ENCODE measurements at regions not wholly inside any gene's neighbourhood (a gene's known extent, or its start where the extent isn't known, plus 50 kb on each side); places are given as distances from the start of the nearest gene placed in this dataset.
"Not testable (repeated sequence)": the region's sequence is repeated elsewhere in the genome, so short reads cannot be mapped to it uniquely, and the experiment has no call there.

GRCh38 chr17:72381597-72382397 lies 261.0 kb downstream of the SOX9 start:
- Histone ChIP-seq H3K9me3 (no peaks in the 10 kb centered on the region), H3K4me3 (no peak overlapping the region), H3K36me3 (no peaks in the 10 kb centered on the region), H3K27me3 (no peaks in the 10 kb centered on the region), H3K27ac (no peak overlapping the region), H3K4me1 (peaks cover 9% of the 10 kb centered on the region)
- intact Hi-C loops (cut with DNase I) = no loop called here
- no peak for TF ChIP-seq POLR2A (IDR thresholded peaks at IDR 0.05)
- no peak for TF ChIP-seq POLR2AphosphoS5 (IDR thresholded peaks at IDR 0.05; ENCODE audit: insufficient read depth in 1 of 2, low read depth in 1 of 2)
- TF ChIP-seq CTCF (IDR thresholded peaks at IDR 0.05) = no peak
- no peak for DNase-seq (ENCODE audit: extremely low spot score in 2 of 2)

GRCh38 chr17:72382971-72383722 lies 262.3 kb downstream of the SOX9 start:
- no peak for TF ChIP-seq POLR2A (IDR thresholded peaks at IDR 0.05)
- TF ChIP-seq CTCF (IDR thresholded peaks at IDR 0.05) = no peak
- H3K4me3 ChIP-seq = no peak overlapping the region
- H3K36me3 ChIP-seq = no peaks in the 10 kb centered on the region
- DNase-seq (ENCODE audit: extremely low spot score in 2 of 2) = no peak
- no peaks in the 10 kb centered on the region for H3K9me3 ChIP-seq
- no peak overlapping the region for H3K27ac ChIP-seq
- H3K27me3 ChIP-seq = no peaks in the 10 kb centered on the region
- intact Hi-C loops (cut with DNase I) = no loop called here
- H3K4me1 ChIP-seq = peaks cover 14% of the 10 kb centered on the region

- no peaks in the 10 kb centered on the region for H3K27me3 ChIP-seq
- H3K27ac ChIP-seq = no peak overlapping the region
- no peak overlapping the region for H3K4me3 ChIP-seq
- TF ChIP-seq CTCF (IDR thresholded peaks at IDR 0.05) (no peak), POLR2A (IDR thresholded peaks at IDR 0.05) (no peak), POLR2AphosphoS5 (IDR thresholded peaks at IDR 0.05; ENCODE audit: insufficient read depth in 1 of 2, low read depth in 1 of 2) (no peak)
- DNase-seq (ENCODE audit: extremely low spot score in 2 of 2) = no peak
- H3K4me1 ChIP-seq = peaks cover 14% of the 10 kb centered on the region
- no peaks in the 10 kb centered on the region for H3K36me3 ChIP-seq
- intact Hi-C loops (cut with DNase I) = no loop called here
- no peaks in the 10 kb centered on the region for H3K9me3 ChIP-seq
Measured at GRCh38 chr17:72385475-72385874, 264.7 kb downstream of the SOX9 start.

- H3K4me1 ChIP-seq = peaks cover 14% of the 10 kb centered on the region
- H3K27ac ChIP-seq; H3K36me3 ChIP-seq; H3K9me3 ChIP-seq; H3K4me3 ChIP-seq; DNase-seq (ENCODE audit: extremely low spot score in 2 of 2); H3K27me3 ChIP-seq; intact Hi-C loops (cut with DNase I): not testable (repeated sequence)
Measured at GRCh38 chr17:72386173-72386572, 265.4 kb downstream of the SOX9 start.

- intact Hi-C loops (cut with DNase I) = no loop called here
- Histone ChIP-seq H3K4me1 (peaks cover 14% of the 10 kb centered on the region), H3K27ac (no peak overlapping the region), H3K27me3 (no peaks in the 10 kb centered on the region), H3K4me3 (no peak overlapping the region), H3K9me3 (no peaks in the 10 kb centered on the region), H3K36me3 (no peaks in the 10 kb centered on the region)
- no peak for DNase-seq (ENCODE audit: extremely low spot score in 2 of 2)
- TF ChIP-seq POLR2AphosphoS5 (IDR thresholded peaks at IDR 0.05; ENCODE audit: insufficient read depth in 1 of 2, low read depth in 1 of 2) (no peak), CTCF (IDR thresholded peaks at IDR 0.05) (no peak), POLR2A (IDR thresholded peaks at IDR 0.05) (no peak)
Measured at GRCh38 chr17:72386619-72387237, 265.9 kb downstream of the SOX9 start.

Measured in vagina (tissue), 2 donors.